H9 (cell line): ENCODE measurements at regions not wholly inside any gene's neighbourhood (a gene's known extent, or its start where the extent isn't known, plus 50 kb on each side); places are given as distances from the start of the nearest gene placed in this dataset.

Experiments used
- DNase-seq: peaks from one replicate; pipeline ENCODE4 v3.0.0-alpha.2; 2017
- H2AFZ ChIP-seq: one replicate; pipeline ENCODE4 v1.6.1; 2013; ENCODE audit warnings: mild to moderate bottlenecking, low read length, control low read depth, moderate library complexity
- H2AK5ac ChIP-seq: 2 replicates; pipeline ENCODE4 v1.6.1; 2013; ENCODE audit warnings: low read length, control low read depth, mixed read lengths; ENCODE audit not compliant: insufficient read length
- H2BK120ac ChIP-seq: one replicate; pipeline ENCODE4 v1.6.1; 2013; ENCODE audit warnings: low read depth, mild to moderate bottlenecking, low read length, control low read depth, inconsistent platforms; ENCODE audit not compliant: poor library complexity, severe bottlenecking
- H2BK12ac ChIP-seq: 2 replicates; pipeline ENCODE4 v1.6.1; 2013; ENCODE audit warnings: low read length, control low read depth, mixed read lengths, low read depth; ENCODE audit not compliant: insufficient read length
- H2BK15ac ChIP-seq: 2 replicates; pipeline ENCODE4 v1.6.1; 2013; ENCODE audit warnings: low read depth, low read length, control low read depth
- H2BK20ac ChIP-seq: one replicate; pipeline ENCODE4 v1.6.1; 2013; ENCODE audit warnings: low read depth, mild to moderate bottlenecking, low read length, control low read depth, inconsistent platforms; ENCODE audit not compliant: poor library complexity, severe bottlenecking
- H2BK5ac ChIP-seq: 2 replicates; pipeline ENCODE4 v1.6.1; 2013; ENCODE audit warnings: low read length, control low read depth, mixed read lengths; ENCODE audit not compliant: insufficient read length
- H3K14ac ChIP-seq: 2 replicates; pipeline ENCODE4 v1.6.1; 2013; ENCODE audit warnings: low read length, control low read depth; ENCODE audit not compliant: insufficient read depth
- H3K18ac ChIP-seq: 2 replicates; pipeline ENCODE4 v1.6.1; 2013; ENCODE audit warnings: low read depth, mild to moderate bottlenecking, mixed read lengths, low read length, control low read depth; ENCODE audit not compliant: insufficient read length
- H3K23ac ChIP-seq: 2 replicates; pipeline ENCODE4 v1.6.1; 2013; ENCODE audit warnings: low read length, control low read depth, mixed read lengths, low read depth; ENCODE audit not compliant: insufficient read length
- H3K23me2 ChIP-seq: 2 replicates; pipeline ENCODE4 v1.6.1; 2013; ENCODE audit warnings: low read depth, mild to moderate bottlenecking, mixed read lengths, low read length, control low read depth; ENCODE audit not compliant: insufficient read length, poor library complexity, severe bottlenecking
- H3K27ac ChIP-seq: 2 replicates; pipeline ENCODE4 v1.5.1; 2013; ENCODE audit warnings: low read length, control low read depth, mixed read lengths, low read depth; ENCODE audit not compliant: insufficient read length
- H3K27me3 ChIP-seq: 2 replicates; pipeline ENCODE4 v1.6.1; 2013; ENCODE audit warnings: low read length, control low read depth, inconsistent platforms; ENCODE audit not compliant: insufficient read depth
- H3K4ac ChIP-seq: 2 replicates; pipeline ENCODE4 v1.6.1; 2013; ENCODE audit warnings: low read depth, mild to moderate bottlenecking, control low read depth, inconsistent platforms, low read length, moderate library complexity
- H3K4me1 ChIP-seq: 2 replicates; pipeline ENCODE4 v1.6.1; 2013; ENCODE audit warnings: low read length, control low read depth, inconsistent platforms; ENCODE audit not compliant: insufficient read depth
- H3K4me2 ChIP-seq: 2 replicates; pipeline ENCODE4 v1.6.1; 2013; ENCODE audit warnings: low read length, control low read depth, mixed read lengths; ENCODE audit not compliant: insufficient read length, insufficient read depth
- H3K56ac ChIP-seq: 2 replicates; pipeline ENCODE4 v1.6.1; 2013; ENCODE audit warnings: low read depth, mild to moderate bottlenecking, mixed read lengths, low read length, control low read depth; ENCODE audit not compliant: insufficient read length
- H3K79me1 ChIP-seq: 2 replicates; pipeline ENCODE4 v1.6.1; 2013; ENCODE audit warnings: low read depth, mild to moderate bottlenecking, moderate library complexity, low read length, control low read depth, inconsistent platforms; ENCODE audit not compliant: insufficient read depth, poor library complexity, severe bottlenecking
- H3K79me2 ChIP-seq: 2 replicates; pipeline ENCODE4 v1.6.1; 2013; ENCODE audit warnings: low read length, control low read depth, inconsistent platforms; ENCODE audit not compliant: insufficient read depth
- H3K9ac ChIP-seq: 2 replicates; pipeline ENCODE4 v1.6.1; 2013; ENCODE audit warnings: low read length, control low read depth, mixed read lengths; ENCODE audit not compliant: insufficient read length; ENCODE audit errors: extremely low read depth
- H3K9me3 ChIP-seq: one replicate; pipeline ENCODE4 v1.6.1; 2013; ENCODE audit warnings: low read depth, low read length, inconsistent platforms; ENCODE audit not compliant: control insufficient read depth
- H3T11ph ChIP-seq: one replicate; pipeline ENCODE4 v1.6.1; 2013; ENCODE audit warnings: mild to moderate bottlenecking, low read length, control low read depth, inconsistent platforms
- H4K20me1 ChIP-seq: one replicate; pipeline ENCODE4 v1.6.1; 2013; ENCODE audit not compliant: control insufficient read depth, insufficient read length, insufficient read depth
- H4K5ac ChIP-seq: 2 replicates; pipeline ENCODE4 v1.6.1; 2013; ENCODE audit warnings: low read depth, mild to moderate bottlenecking, mixed read lengths, low read length, control low read depth; ENCODE audit not compliant: insufficient read length
- H4K8ac ChIP-seq: replicated peaks from 2 replicates; pipeline ENCODE4 v1.6.1; 2013; ENCODE audit warnings: low read length, control low read depth, mixed read lengths, low read depth; ENCODE audit not compliant: insufficient read length
- H4K91ac ChIP-seq: 2 replicates; pipeline ENCODE4 v1.6.1; 2013; ENCODE audit warnings: low read depth, mild to moderate bottlenecking, moderate library complexity, mixed read lengths, low read length, control low read depth; ENCODE audit not compliant: insufficient read length
- H3K27ac Mint-ChIP-seq, 3 experiments: 2 replicates in 2 of 3; 3 replicates in 1 of 3; pipeline ENCODE4 v1.8.0; 2020 to 2021; ENCODE audit warnings: mixed read lengths in 3 of 3, mild to moderate bottlenecking in 1 of 3, moderate library complexity in 1 of 3
- H3K27me3 Mint-ChIP-seq: 2 replicates; pipeline ENCODE4 v1.8.0; 2021; ENCODE audit warnings: low read depth, mild to moderate bottlenecking, moderate library complexity, mixed read lengths
- H3K36me3 Mint-ChIP-seq, 3 experiments: 2 replicates in 2 of 3; 3 replicates in 1 of 3; pipeline ENCODE4 v1.8.0; 2020 to 2021; ENCODE audit warnings: low read depth in 3 of 3, mixed read lengths in 3 of 3; ENCODE audit not compliant: insufficient read depth in 1 of 3
- H3K4me1 Mint-ChIP-seq, 2 experiments: 2 replicates each; pipeline ENCODE4 v1.8.0; 2020; ENCODE audit warnings: mixed read lengths in 2 of 2
- H3K4me3 Mint-ChIP-seq, 2 experiments: 2 replicates in 1 of 2; 3 replicates in 1 of 2; pipeline ENCODE4 v1.8.0; 2020 to 2021; ENCODE audit warnings: mild to moderate bottlenecking in 2 of 2, mixed read lengths in 2 of 2, moderate library complexity in 1 of 2
- H3K9me3 Mint-ChIP-seq, 2 experiments: 2 replicates in 1 of 2; 3 replicates in 1 of 2; pipeline ENCODE4 v1.8.0; 2020; ENCODE audit warnings: mild to moderate bottlenecking in 2 of 2, mixed read lengths in 2 of 2, moderate library complexity in 1 of 2
- CTCF ChIP-seq: fragments of 200-600 bp; sonication (generic); conservative IDR thresholded peaks from 3 replicates; pipeline ENCODE4 v1.8.0; 2021; ENCODE audit warnings: antibody characterized with exemption, mild to moderate bottlenecking

GRCh38 chr2:61770746-61771145, 83.1 kb downstream of the FAM161A start:
- no peak overlapping the region for H3K4ac ChIP-seq
- no peak overlapping the region for H3K9ac ChIP-seq
- H3K79me2 ChIP-seq: no peaks in the 10 kb centered on the region
- Mint-ChIP-seq H3K27ac (no peak overlapping the region), H3K4me3 (no peak overlapping the region), H3K4me1 (no peaks in the 10 kb centered on the region), H3K27me3 (peaks cover 18% of the 10 kb centered on the region), H3K9me3 (no peaks in the 10 kb centered on the region), H3K36me3 (no peaks in the 10 kb centered on the region)
- H4K91ac ChIP-seq: no peak overlapping the region
- H3K23ac ChIP-seq: no peak overlapping the region
- no peak overlapping the region for H2BK120ac ChIP-seq
- H3K18ac ChIP-seq: no peak overlapping the region
- H4K5ac ChIP-seq: no peak overlapping the region
- H2BK20ac ChIP-seq: no peak overlapping the region
- no peak overlapping the region for H3K14ac ChIP-seq
- H3K4me1 ChIP-seq: no peaks in the 10 kb centered on the region
- no peaks in the 10 kb centered on the region for H3K9me3 ChIP-seq
- H3K79me1 ChIP-seq: no peaks in the 10 kb centered on the region
- H3T11ph ChIP-seq: no peak overlapping the region
- no peak overlapping the region for H2BK5ac ChIP-seq
- H2BK15ac ChIP-seq: no peak overlapping the region
- no peaks in the 10 kb centered on the region for H4K20me1 ChIP-seq
- H3K27me3 ChIP-seq: no peaks in the 10 kb centered on the region
- no peak for TF ChIP-seq CTCF
- H2AFZ ChIP-seq: no peak overlapping the region
- no peak for DNase-seq
- H3K4me2 ChIP-seq: no peak overlapping the region
- H3K23me2 ChIP-seq: no peaks in the 10 kb centered on the region
- no peak overlapping the region for H4K8ac ChIP-seq
- no peak overlapping the region for H2AK5ac ChIP-seq
- no peak overlapping the region for H3K27ac ChIP-seq
- H3K56ac ChIP-seq: no peak overlapping the region
- no peak overlapping the region for H2BK12ac ChIP-seq
